ENCODE measurements at regions not wholly inside any gene's neighbourhood (a gene's known extent, or its start where the extent isn't known, plus 50 kb on each side); places are given as distances from the start of the nearest gene placed in this dataset.

DNA sequence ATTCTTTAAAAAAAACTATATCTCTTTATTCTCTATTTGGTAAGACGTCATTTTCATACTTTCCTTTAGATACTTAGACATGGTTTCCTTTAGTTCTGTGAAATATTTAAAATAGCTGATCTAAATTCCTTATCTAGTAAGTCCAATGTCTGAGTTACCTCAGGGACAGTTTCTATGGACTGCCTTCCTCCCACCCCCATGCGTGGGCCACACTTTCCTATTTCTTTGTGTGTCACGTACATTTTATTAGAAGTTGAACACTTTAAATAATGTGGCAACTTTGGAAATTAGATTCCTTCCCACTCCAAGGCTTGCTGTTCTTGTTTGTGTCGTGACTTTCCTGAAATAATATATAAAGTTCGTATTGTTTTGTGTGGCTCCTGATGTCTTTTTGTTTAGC is 260.7 kb downstream of the EDEM1 start:
- Mint-ChIP-seq H3K9me3 (ENCODE audit: low read depth, unreplicated experiment) (no peaks in the 10 kb centered on the region), H3K36me3 (ENCODE audit: insufficient read depth, unreplicated experiment) (no peaks in the 10 kb centered on the region), H3K4me1 (ENCODE audit: low read depth, unreplicated experiment) (no peaks in the 10 kb centered on the region), H3K27me3 (ENCODE audit: unreplicated experiment) (no peaks in the 10 kb centered on the region), H3K27ac (ENCODE audit: unreplicated experiment) (no peak overlapping the region), H3K4me3 (ENCODE audit: low read depth, unreplicated experiment) (no peak overlapping the region)
- CTCF ChIA-PET: interaction anchor here (0.6 kb wide), 1 partner anchor 65 kb away, joined by 3 read pairs; no protein-coding TSS in a partner anchor
- no peak for DNase-seq
- intact Hi-C loops (cut with micrococcal nuclease; ENCODE audit: unreplicated experiment): no loop called here
- TF ChIP-seq, protein P1, sequence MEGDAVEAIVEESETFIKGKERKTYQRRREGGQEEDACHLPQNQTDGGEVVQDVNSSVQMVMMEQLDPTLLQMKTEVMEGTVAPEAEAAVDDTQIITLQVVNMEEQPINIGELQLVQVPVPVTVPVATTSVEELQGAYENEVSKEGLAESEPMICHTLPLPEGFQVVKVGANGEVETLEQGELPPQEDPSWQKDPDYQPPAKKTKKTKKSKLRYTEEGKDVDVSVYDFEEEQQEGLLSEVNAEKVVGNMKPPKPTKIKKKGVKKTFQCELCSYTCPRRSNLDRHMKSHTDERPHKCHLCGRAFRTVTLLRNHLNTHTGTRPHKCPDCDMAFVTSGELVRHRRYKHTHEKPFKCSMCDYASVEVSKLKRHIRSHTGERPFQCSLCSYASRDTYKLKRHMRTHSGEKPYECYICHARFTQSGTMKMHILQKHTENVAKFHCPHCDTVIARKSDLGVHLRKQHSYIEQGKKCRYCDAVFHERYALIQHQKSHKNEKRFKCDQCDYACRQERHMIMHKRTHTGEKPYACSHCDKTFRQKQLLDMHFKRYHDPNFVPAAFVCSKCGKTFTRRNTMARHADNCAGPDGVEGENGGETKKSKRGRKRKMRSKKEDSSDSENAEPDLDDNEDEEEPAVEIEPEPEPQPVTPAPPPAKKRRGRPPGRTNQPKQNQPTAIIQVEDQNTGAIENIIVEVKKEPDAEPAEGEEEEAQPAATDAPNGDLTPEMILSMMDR (IDR thresholded peaks at IDR 0.05; ENCODE audit: unreplicated experiment): no peak
- BruUV-seq (replicated peaks): no TSS peak

GRCh38 chr3:5448816-5449215 is 261.3 kb downstream of the EDEM1 start:
- DNase-seq: no peak
- Mint-ChIP-seq H3K4me3 (ENCODE audit: low read depth, unreplicated experiment) (no peak overlapping the region), H3K27me3 (ENCODE audit: unreplicated experiment) (no peaks in the 10 kb centered on the region), H3K27ac (ENCODE audit: unreplicated experiment) (no peak overlapping the region), H3K4me1 (ENCODE audit: low read depth, unreplicated experiment) (no peaks in the 10 kb centered on the region), H3K36me3 (ENCODE audit: insufficient read depth, unreplicated experiment) (no peaks in the 10 kb centered on the region), H3K9me3 (ENCODE audit: low read depth, unreplicated experiment) (no peaks in the 10 kb centered on the region)
- no TSS peak for BruUV-seq (replicated peaks)
- CTCF ChIA-PET: interaction anchor here (0.6 kb wide), 1 partner anchor 64 kb away, joined by 3 read pairs; no protein-coding TSS in a partner anchor
- intact Hi-C loops (cut with micrococcal nuclease; ENCODE audit: unreplicated experiment): no loop called here
- TF ChIP-seq, protein P1 (IDR thresholded peaks at IDR 0.05; ENCODE audit: unreplicated experiment): no peak

GRCh38 chr3:5456199-5456598 is 268.7 kb downstream of the EDEM1 start:
- Mint-ChIP-seq H3K36me3 (ENCODE audit: insufficient read depth, unreplicated experiment) (no peaks in the 10 kb centered on the region), H3K27ac (ENCODE audit: unreplicated experiment) (no peak overlapping the region), H3K4me3 (ENCODE audit: low read depth, unreplicated experiment) (no peak overlapping the region), H3K4me1 (ENCODE audit: low read depth, unreplicated experiment) (no peaks in the 10 kb centered on the region), H3K27me3 (ENCODE audit: unreplicated experiment) (no peaks in the 10 kb centered on the region), H3K9me3 (ENCODE audit: low read depth, unreplicated experiment) (no peaks in the 10 kb centered on the region)
- no TSS peak for BruUV-seq (replicated peaks)
- TF ChIP-seq, protein P1 (IDR thresholded peaks at IDR 0.05; ENCODE audit: unreplicated experiment): no peak
- intact Hi-C loops (cut with micrococcal nuclease; ENCODE audit: unreplicated experiment): no loop called here
- no peak for DNase-seq
- CTCF ChIA-PET: no interaction called here

DNA sequence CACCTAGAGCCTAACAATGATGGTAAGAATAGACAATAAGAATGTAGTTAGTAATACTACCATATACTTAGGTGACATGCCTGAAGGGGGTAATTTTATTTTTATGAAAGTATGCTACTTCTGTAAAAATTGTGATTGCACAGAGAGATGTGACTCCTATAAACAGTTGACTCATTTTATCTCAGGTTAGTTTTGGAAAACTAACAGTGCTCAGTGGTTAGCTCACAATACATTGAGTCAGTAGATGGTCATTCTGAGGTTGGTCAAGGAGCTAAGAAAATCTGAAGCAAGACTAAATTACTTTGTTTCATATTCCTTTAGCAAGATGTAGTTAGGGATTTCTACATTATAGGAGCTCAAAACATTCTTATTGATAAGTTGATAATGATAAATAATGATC is 271.0 kb downstream of the EDEM1 start:
- H3K4me1 Mint-ChIP-seq (ENCODE audit: low read depth, unreplicated experiment): no peaks in the 10 kb centered on the region
- no peak overlapping the region for H3K4me3 Mint-ChIP-seq (ENCODE audit: low read depth, unreplicated experiment)
- intact Hi-C loops (cut with micrococcal nuclease; ENCODE audit: unreplicated experiment): no loop called here
- no peaks in the 10 kb centered on the region for H3K9me3 Mint-ChIP-seq (ENCODE audit: low read depth, unreplicated experiment)
- H3K27me3 Mint-ChIP-seq (ENCODE audit: unreplicated experiment): peaks cover 4% of the 10 kb centered on the region
- no TSS peak for BruUV-seq (replicated peaks)
- H3K36me3 Mint-ChIP-seq (ENCODE audit: insufficient read depth, unreplicated experiment): no peaks in the 10 kb centered on the region
- CTCF ChIA-PET: no interaction called here
- no peak overlapping the region for H3K27ac Mint-ChIP-seq (ENCODE audit: unreplicated experiment)
- TF ChIP-seq, protein P1 (IDR thresholded peaks at IDR 0.05; ENCODE audit: unreplicated experiment): no peak
- no peak for DNase-seq

Data from Calu3 (cell line).